Inflammatory macrophage (primary cell): ENCODE measurements at regions not wholly inside any gene's neighbourhood (a gene's known extent, or its start where the extent isn't known, plus 50 kb on each side); places are given as distances from the start of the nearest gene placed in this dataset.

Experiments
- DNase-seq, 2 donors: peaks; one replicate each; pipeline ENCODE4 v3.0.0-alpha.2; 2020 to 2022

DNA sequence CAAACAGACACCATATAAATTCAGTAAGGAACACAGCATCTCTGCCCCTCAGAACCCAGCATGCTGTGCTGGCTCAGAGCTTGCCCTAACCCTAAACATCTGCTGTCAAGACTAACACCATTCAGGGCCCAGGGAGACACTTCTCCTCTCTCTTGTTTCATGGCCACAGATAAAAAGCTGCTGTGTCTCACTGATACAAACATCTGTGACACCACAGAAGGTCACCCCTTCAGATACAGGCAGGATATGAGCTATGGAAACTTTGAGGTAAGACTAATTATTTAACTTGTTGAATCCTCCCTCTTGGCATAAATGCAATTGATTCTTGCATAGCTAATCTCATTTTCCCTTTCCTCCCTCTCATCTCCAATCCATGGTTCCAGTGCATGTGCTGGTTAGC is 61.6 kb upstream of the GPR12 start:
- DNase-seq = no peak

- no peak for DNase-seq
Observed at GRCh38 chr13:26821672-26822071, 61.1 kb upstream of the GPR12 start.

- no peak for DNase-seq
Observed at GRCh38 chr13:26820871-26821270, 60.3 kb upstream of the GPR12 start.

DNA sequence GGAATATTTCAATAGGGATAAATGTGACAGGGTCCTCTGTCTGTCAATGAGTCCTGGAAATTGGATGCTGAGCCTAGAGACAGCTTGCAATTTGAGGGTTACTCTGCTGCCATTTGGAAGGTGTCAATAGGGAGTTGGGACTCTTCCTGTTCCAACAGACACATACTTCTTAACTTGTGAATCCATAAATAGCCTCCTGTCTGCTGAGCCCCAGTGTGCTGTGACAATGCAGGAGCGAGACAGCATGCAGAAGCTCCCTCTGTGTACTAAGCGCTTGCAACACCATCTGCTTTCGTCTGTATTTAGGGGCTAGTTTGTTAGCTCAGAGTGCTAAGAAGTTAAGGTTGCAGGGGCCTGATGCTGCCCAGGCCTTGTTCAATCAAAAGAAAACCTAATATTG is 58.5 kb upstream of the GPR12 start:
- DNase-seq = no peak

- DNase-seq = no peak
Observed at GRCh38 chr13:26816881-26817280, 56.3 kb upstream of the GPR12 start.

- no peak for DNase-seq
Observed at GRCh38 chr13:26813980-26814348, 53.4 kb upstream of the GPR12 start.

DNA sequence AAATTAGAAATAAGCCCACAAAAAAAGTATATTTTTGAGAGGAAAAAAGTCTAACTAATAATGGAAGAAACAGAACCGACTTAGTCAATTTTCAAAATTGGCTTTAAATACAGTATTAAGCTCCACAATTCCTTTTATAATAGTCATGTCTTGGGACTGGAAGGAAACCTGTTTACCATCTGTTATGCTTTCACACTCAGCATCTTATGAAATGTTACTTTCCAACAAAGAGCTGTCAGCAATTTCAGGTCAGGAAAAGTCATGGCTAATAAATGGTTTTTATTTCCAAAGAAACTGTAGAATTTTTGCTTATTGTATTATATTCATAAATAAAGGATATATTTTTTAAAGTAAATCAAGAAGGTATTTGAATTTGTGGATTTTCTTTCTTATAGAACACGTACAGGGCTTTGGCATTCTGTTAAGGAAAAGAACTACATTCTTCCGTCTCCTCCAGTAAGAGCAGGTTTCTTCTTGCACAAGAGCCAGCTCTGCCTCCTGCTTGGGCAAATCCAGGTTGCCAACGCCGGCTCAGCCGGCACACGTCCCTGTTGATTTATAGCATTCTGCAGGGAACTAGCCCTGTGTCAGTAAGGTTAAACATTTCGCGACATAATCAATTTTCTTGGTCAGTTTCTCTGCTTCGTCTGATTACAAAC is 52.9 kb upstream of the GPR12 start:
- no peak for DNase-seq

DNA sequence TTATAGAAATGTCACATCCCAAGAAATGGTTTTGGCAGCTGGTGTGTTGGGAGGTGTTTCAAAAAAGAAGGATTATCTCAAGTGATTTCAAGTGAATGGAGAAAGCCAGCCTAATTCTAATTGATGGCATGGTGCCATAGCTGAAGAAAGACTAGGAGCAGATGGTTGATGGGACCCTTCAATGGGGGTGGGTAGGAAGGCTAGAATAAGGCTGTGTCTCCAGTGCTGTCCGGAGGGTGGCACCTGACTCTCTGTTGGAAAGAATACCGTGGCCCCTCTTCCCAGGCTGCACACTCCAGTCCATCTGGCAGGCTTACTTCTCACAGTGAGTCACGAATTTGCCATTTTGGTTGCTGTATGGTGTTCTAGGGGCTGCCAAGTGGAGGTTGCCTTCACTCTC is 51.0 kb upstream of the GPR12 start:
- no peak for DNase-seq
